Liver (tissue), 3 donors: ENCODE measurements at regions not wholly inside any gene's neighbourhood (a gene's known extent, or its start where the extent isn't known, plus 50 kb on each side); places are given as distances from the start of the nearest gene placed in this dataset.

Experiments used
- RAD21 ChIP-seq, 2 donors: IDR thresholded peaks; 2 replicates each; pipeline ENCODE4 v1.6.1; 2016; ENCODE audit warnings: antibody characterized with exemption in 2 of 2, mild to moderate bottlenecking in 2 of 2
- TAF1 ChIP-seq: conservative IDR thresholded peaks from 2 replicates; pipeline ENCODE4 v1.6.1; 2016; ENCODE audit warnings: antibody characterized with exemption, mild to moderate bottlenecking
- TF ChIP-seq, protein P1 (sequence below): fragments of 150-350 bp; IDR thresholded peaks from 2 replicates; pipeline ENCODE4 v1.5.1; 2017; ENCODE audit warnings: improper control_type of control experiment, low read depth, low read length; ENCODE audit not compliant: missing input control
- donor health status: healthy.
- donor health status: healthy.

- no peak for TF ChIP-seq TAF1
- TF ChIP-seq RAD21 (IDR thresholded peaks at IDR 0.05): no peak
- TF ChIP-seq, protein P1, sequence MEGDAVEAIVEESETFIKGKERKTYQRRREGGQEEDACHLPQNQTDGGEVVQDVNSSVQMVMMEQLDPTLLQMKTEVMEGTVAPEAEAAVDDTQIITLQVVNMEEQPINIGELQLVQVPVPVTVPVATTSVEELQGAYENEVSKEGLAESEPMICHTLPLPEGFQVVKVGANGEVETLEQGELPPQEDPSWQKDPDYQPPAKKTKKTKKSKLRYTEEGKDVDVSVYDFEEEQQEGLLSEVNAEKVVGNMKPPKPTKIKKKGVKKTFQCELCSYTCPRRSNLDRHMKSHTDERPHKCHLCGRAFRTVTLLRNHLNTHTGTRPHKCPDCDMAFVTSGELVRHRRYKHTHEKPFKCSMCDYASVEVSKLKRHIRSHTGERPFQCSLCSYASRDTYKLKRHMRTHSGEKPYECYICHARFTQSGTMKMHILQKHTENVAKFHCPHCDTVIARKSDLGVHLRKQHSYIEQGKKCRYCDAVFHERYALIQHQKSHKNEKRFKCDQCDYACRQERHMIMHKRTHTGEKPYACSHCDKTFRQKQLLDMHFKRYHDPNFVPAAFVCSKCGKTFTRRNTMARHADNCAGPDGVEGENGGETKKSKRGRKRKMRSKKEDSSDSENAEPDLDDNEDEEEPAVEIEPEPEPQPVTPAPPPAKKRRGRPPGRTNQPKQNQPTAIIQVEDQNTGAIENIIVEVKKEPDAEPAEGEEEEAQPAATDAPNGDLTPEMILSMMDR: no peak
Observed at GRCh38 chr5:113770648-113771047, 257.2 kb downstream of the YTHDC2 start.
